Stimulated activated CD8-positive, alpha-beta memory T cell treated with anti-CD3 and anti-CD28 coated beads, Interleukin-12 subunit alpha, Interleukin-12 subunit beta, amount 100 ng/mL, for 24 hours (primary cell): ENCODE measurements at regions not wholly inside any gene's neighbourhood (a gene's known extent, or its start where the extent isn't known, plus 50 kb on each side); places are given as distances from the start of the nearest gene placed in this dataset.
"Not testable (repeated sequence)": the region's sequence is repeated elsewhere in the genome, so short reads cannot be mapped to it uniquely, and the experiment has no call there.

Experiments
- DNase-seq: peaks from one replicate; pipeline ENCODE4 v3.0.0-alpha.2; 2020; ENCODE audit errors: extremely low read depth

DNA sequence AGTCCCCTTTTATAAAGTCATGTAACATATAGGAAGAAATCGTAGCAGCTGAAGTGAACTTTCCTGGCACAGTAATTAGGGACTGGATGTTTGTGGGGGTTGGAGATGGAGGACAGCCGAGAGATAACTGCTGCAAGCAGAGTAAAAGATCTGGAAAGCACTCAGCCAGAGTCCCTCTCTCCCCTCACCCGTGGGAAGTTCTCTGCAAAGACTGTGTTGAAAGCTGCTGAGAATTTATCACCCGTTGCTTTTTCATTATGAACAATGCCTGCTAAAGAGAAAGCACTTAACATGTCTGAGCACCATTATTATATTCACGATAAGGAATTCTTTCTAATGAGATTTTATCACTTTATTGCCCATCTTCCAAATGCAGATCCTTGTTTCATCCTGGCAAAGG lies 248.8 kb downstream of the SHOX2 start:
- no peak for DNase-seq

DNA sequence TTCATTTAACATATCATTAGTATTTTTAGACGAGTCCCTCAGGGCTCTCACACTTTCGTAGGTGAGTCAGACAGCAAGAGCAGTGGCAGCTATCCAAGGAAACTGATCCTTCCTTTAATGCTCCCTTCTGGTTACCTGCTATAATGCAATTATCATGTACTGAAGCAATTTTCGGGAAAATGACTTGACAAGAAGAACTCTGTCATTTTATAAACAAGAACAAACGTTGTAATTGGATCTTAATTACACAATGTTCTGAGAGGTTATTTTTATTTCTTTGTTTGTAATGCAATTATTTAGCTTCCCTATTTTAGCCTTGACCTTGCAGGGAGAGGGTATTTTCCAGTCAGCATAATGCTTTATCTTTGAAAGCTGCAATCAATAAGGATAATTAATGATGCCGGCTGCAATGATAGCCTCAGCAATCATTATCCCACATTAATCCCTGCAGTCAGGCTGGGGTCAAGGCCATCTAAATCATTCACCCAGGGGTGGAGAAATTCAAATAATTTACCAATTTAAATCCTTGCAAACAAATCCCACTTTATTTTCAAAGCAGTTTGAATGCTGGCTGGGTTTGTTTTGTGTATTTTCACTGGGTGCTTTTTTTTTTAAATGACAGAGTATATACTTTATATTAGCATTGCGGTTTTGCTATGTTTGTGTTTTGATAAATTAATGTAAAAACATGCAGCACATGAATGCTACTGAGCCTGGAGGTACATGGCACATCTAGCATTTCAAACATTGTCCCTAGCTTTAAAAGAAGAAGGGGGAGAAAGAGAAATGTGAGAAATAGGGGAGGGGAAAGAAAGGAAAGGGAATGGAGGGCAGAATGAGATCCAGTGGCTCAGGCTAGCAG lies 249.9 kb downstream of the SHOX2 start:
- DNase-seq, result no peak

- DNase-seq, result not testable (repeated sequence)
Observed at GRCh38 chr3:157845839-157846238, 260.4 kb downstream of the SHOX2 start.

DNA sequence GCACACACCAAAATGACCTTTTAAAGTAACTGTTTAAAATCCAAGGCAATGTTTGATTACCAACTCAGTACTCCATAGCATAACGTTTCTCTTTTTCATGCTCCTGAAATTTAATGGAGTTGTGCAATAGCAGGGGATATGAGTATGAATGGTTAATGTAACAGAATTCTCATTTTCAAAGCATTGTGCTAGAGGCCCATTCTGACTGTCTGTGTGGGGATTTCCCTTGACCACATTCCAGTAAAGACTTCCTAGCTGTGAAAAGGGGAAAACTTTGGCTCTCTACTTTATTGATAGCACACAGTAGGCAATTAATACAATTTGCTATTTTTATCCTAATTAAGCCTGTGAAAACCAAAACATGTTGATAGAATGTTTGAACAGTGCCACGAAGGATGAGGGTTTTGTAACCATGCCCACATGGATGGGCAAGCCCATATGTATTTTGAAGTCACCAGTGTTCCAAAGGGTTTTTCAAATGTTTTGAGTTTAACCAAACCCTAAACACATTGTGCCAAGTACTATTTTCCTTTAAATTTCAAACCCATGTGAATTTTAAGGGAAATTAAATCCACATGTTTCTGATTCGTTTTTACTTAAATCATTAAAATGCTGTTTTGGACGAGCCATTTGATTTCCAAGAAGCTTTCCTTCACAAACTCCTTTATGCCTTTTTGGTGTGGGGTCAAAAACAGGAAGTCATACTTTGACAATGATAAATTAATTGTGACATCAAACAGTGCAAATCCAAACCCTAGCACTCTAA lies 261.2 kb downstream of the SHOX2 start:
- DNase-seq, result no peak

GRCh38 chr3:157844216-157844615 lies 262.0 kb downstream of the SHOX2 start:
- DNase-seq, result no peak

DNA sequence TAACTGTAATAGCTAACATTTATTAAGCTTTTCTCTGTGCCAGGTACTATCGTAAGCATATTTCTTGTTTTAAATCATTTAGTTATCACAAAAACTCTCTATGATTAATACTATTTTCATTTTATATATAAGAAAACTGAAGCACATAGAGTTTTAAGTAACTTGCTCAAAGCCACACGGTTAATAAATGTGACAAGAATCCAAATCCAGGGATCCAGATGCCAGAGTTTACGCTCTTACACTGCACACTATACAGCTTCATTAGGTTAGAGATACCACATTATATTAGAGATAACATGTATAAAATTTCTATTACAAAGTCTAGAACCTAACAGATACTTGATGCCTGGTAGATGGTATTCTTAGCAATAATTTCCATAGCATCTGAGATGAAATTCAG lies 265.2 kb downstream of the SHOX2 start:
- no peak for DNase-seq

DNA sequence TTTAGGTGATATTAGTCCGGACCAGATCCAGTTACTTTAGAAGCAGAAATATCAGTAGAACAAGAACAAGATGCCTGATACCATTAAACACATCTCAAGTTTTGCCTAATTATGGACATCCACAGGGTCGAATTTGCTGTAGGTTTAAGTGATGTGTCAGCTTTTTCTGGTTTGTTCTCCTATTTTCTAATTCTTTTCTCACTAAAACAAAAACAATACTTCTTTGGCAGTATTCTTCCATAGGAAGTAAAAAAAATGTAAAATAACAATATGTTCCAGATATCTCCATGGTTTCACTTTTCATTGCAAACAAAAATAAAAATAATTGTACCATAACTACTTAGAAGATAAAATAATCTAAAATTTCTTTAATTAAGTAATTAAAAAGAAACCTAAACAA lies 265.7 kb downstream of the SHOX2 start:
- DNase-seq, result no peak

- DNase-seq, result no peak
Observed at GRCh38 chr3:157838457-157838856, 267.8 kb downstream of the SHOX2 start.

DNA sequence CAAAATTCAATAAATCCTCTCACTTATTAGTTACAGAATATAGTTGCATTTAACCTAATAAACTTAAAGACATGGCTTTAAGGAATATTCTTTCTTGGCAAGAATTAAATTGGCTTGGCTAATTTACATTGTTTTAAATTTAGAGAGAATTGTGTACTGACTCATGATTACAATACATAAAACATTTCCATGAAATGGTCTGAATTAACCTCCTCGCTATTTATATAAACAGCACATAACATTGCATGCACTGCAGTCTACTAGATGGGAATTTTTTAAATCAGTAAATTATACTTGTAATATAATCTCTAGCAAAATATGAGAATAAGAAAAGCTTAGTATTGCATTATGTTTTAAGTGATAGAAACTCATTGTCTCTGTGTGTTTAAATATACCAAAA lies 268.9 kb downstream of the SHOX2 start:
- DNase-seq, result no peak

DNA sequence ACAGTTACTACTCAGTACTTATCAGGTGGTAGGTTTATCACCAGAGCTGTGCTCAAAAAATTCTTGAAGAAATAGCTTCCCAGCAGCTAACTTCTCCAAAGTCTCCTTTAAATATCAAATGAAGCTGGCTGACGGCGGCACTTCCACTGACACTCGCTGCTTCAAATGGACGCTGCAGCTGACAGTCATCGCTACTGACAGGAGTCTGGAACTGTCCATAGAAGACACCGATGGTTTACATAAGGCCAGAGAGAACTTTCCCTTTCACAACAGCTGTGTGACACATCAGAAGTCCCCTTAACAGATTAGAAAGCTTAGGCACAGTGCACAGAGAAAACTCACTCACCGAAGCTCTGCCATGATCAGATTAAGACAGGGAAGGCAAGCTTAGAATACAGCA lies 270.2 kb downstream of the SHOX2 start:
- DNase-seq, result no peak

DNA sequence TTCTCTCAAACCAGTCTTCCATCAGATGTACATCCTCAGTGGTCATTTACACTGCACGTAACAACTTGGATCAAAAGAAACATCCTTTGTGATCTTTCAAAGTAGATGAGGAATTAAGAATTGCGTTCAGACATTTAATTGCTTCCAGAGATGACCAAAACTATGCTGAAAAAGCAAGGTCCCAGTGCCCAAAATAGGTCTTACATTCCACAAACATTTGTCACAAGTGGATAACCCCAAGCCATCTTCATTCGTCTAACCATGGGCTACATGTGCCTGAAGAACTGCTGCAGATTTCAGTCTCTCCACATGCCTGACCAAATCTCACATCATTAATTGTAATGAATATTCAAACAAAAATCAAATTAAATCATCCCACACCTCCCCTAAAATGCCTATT lies 273.6 kb downstream of the SHOX2 start:
- no peak for DNase-seq

DNA sequence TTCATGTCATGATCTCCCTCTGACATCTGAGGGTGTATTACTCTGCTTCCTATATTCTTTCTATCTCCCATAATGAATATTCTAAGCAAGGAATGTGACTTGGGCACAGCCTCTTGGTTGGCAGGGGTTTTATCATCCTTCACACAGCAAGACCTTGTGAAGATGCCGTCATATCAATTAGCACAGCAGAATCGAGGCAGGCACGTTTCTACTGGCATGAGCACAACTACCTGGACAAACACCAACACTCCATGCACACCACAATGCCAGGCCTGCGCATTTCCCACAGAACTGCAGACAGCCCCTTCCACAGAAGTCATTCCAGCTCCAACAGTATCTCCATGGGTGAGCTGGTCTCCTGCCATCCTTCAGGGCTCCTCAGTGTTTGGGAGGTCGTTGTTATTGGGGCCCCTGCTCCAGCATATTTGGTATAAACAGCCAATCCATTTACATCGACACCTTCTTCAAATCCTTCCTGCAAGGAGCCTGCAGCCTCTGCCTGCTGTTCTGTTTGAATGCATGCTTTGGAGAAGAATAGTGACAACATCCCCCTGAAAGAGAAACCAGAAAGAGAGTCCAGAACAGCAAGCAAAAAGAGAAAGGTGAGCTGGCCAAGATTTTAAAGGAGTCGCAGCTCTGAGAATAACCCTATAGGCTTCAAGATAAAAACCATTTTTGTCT lies 275.5 kb downstream of the SHOX2 start:
- no peak for DNase-seq

DNA sequence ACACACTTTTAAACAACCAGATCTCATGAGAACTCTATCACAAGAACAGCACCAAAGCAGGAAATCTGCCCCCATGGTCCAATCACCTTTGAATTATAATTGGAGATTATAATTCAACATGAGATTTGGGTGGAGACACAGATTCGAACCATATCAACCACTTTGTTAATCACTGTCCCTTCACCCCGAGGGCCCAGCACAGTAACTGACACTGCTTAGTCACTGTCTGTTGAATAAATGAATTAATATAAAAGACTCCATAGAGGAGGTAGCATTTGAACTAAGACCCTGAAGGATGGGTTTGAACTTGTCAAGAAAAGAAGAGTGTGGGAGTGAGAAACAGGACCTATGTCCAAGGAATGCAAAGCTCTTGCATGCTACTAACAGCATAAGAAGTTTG lies 276.4 kb downstream of the SHOX2 start:
- DNase-seq, result no peak

GRCh38 chr3:157824281-157824680 lies 281.9 kb downstream of the SHOX2 start:
- no peak for DNase-seq

GRCh38 chr3:157823050-157823449 lies 283.2 kb downstream of the SHOX2 start:
- DNase-seq, result no peak

DNA sequence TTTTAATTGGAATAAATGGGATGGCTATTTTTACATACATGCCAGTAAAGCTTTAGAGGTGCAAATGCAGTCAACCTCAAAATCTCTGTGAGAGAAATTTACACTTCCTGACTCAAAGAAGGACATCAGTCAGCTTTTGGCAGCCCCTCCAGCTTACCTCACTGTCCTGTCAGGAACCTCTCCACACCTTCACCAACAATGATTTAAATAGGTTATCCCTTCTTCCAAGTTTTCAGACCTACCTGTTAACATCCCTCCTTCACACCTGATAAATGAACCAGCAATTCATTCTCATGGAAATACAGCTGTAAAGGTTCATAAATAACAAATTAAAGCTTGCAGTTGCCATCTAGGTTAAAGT lies 286.1 kb downstream of the SHOX2 start:
- no peak for DNase-seq

DNA sequence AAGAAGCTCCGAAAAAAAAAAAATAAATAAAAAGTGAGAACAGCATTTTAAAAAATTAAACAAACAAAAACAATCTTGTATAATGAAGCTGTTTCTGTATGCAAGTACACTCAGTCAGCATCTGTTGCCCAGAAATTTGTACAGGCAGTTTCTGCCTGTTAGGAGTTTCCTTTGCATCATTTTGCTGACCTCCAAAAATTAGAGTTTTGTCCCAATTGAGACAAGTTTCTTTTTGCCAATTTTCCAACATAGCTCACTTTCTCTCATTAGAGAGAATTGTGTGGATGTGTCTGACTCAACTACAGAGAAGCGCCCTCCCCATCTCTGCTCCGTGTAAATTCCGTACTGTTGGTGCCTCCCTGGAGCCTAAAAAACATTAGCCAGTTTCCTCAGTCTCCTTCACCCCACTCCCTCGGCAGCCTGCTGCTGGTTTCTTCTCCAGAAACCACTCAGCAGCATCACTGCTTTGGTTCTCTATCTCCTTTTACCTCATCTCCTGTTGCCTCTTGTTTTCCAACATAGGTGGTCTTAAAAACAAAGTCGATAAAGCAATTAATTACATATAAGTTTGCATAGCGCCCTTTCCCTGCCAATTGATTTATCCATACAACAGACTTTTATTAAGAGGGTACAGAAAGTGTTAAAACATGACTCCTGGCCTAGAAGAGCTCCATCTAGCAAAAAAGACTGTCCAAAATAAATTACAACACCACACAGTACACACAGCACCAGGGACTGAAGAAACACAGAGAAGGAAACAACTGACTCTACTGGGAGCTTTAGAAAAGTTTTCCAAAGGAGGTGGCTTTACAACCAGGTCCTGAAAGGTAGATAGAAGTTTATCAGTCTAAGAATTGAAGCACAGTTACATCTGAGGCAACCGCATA lies 286.7 kb downstream of the SHOX2 start:
- DNase-seq, result no peak

GRCh38 chr3:157816896-157817295 lies 289.3 kb downstream of the SHOX2 start:
- DNase-seq, result no peak

DNA sequence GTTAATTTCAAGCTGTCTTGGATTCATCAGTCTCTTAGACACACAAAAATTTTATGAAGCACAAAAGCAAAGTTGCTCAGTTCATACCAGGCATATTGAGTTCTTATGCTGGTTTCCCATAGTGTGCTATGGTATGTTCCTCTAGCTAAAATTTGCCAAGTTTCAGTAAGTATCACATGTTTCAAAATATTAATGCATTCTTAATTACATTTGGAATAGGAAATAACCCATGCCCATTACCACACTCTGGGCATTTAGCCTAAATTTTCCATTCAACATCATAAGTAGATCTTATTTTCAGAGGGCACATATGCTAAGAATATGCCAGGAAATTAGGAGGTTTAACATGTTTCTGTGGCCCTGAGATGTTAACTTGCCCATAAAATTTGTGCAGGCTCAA lies 289.9 kb downstream of the SHOX2 start:
- DNase-seq, result no peak

- no peak for DNase-seq
Observed at GRCh38 chr3:157815739-157816138, 290.5 kb downstream of the SHOX2 start.

- DNase-seq, result no peak
Observed at GRCh38 chr3:157810924-157811718, 295.1 kb downstream of the SHOX2 start.
